Calu3 (cell line): ENCODE measurements at regions not wholly inside any gene's neighbourhood (a gene's known extent, or its start where the extent isn't known, plus 50 kb on each side); places are given as distances from the start of the nearest gene placed in this dataset.

ENCODE experiments used
- BruUV-seq: library from RNA; stranded (reverse); fragments of 400-500 nt; replicated peaks from 2 replicates; lab custom pipeline; 2021; lab: Mats Ljungman, UMichigan
- CTCF ChIA-PET: fragments of 300-600 bp; sonication (Branson Sonifier 250); formaldehyde crosslinking; loops from one replicate; lab custom pipeline; 2022; ENCODE audit warnings: antibody characterized with exemption; lab: Charles Lee
- DNase-seq: peaks from one replicate; pipeline ENCODE4 v3.0.0; 2022
- H3K27ac Mint-ChIP-seq: one replicate; pipeline ENCODE4 v1.8.0; 2022; ENCODE audit warnings: mixed read lengths; ENCODE audit not compliant: unreplicated experiment
- H3K27me3 Mint-ChIP-seq: one replicate; pipeline ENCODE4 v1.8.0; 2022; ENCODE audit warnings: mixed read lengths; ENCODE audit not compliant: unreplicated experiment
- H3K36me3 Mint-ChIP-seq: one replicate; pipeline ENCODE4 v1.8.0; 2022; ENCODE audit warnings: mild to moderate bottlenecking, moderate library complexity, mixed read lengths; ENCODE audit not compliant: insufficient read depth, unreplicated experiment
- H3K4me1 Mint-ChIP-seq: one replicate; pipeline ENCODE4 v1.8.0; 2022; ENCODE audit warnings: mild to moderate bottlenecking, low read depth, mixed read lengths; ENCODE audit not compliant: unreplicated experiment
- H3K4me3 Mint-ChIP-seq: one replicate; pipeline ENCODE4 v1.8.0; 2022; ENCODE audit warnings: mild to moderate bottlenecking, low read depth, moderate library complexity, mixed read lengths; ENCODE audit not compliant: unreplicated experiment
- H3K9me3 Mint-ChIP-seq: one replicate; pipeline ENCODE4 v1.8.0; 2022; ENCODE audit warnings: low read depth, mixed read lengths; ENCODE audit not compliant: unreplicated experiment
- intact Hi-C: fragments of 100-400 bp; cut with micrococcal nuclease; formaldehyde crosslinking; loops from one replicate; pipeline ENCODE4 v1.10.0; 2022; ENCODE audit not compliant: unreplicated experiment
- TF ChIP-seq, protein P1 (sequence below): fragments of 200-600 bp; IDR thresholded peaks from one replicate; pipeline ENCODE4 v1.8.0; 2022; ENCODE audit warnings: antibody characterized with exemption; ENCODE audit not compliant: unreplicated experiment

DNA sequence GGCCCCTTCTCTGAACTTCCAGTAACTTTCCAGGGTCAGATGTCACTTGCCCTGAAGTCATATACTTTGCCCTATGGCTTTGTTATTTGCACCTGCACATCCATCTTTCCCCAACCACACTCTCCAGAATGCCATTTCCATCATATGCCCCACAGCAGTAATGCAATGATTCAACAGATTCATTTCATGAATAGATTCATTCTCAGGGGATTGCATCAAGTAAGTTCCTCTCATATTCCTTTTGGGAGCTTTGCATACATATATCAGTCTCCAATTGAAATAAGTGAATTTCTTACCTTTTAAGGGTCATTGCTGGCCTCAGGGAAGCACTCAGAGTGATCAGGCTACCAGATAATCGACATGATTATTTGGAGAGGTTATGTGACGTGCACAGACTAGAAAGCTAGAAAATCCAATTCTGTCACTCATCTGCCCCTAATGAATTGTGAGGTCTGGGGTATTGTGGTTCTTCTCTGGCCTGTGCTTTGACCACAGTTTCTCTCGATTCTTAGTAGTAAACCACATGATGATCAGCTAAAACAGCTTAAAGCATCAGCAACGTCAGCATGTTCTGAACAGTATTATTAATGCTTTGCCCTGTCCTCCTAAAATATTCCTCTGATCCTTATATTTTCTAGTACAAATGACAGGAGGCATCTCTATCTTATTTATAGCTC, 179.9 kb downstream of the ATPSCKMT start:
- Mint-ChIP-seq H3K27me3 (peaks cover 20% of the 10 kb centered on the region), H3K9me3 (no peaks in the 10 kb centered on the region), H3K4me3 (no peak overlapping the region), H3K27ac (no peak overlapping the region), H3K4me1 (no peaks in the 10 kb centered on the region), H3K36me3 (no peaks in the 10 kb centered on the region)
- no peak for DNase-seq
- intact Hi-C loops, result no loop called here
- no TSS peak for BruUV-seq
- TF ChIP-seq, protein P1, sequence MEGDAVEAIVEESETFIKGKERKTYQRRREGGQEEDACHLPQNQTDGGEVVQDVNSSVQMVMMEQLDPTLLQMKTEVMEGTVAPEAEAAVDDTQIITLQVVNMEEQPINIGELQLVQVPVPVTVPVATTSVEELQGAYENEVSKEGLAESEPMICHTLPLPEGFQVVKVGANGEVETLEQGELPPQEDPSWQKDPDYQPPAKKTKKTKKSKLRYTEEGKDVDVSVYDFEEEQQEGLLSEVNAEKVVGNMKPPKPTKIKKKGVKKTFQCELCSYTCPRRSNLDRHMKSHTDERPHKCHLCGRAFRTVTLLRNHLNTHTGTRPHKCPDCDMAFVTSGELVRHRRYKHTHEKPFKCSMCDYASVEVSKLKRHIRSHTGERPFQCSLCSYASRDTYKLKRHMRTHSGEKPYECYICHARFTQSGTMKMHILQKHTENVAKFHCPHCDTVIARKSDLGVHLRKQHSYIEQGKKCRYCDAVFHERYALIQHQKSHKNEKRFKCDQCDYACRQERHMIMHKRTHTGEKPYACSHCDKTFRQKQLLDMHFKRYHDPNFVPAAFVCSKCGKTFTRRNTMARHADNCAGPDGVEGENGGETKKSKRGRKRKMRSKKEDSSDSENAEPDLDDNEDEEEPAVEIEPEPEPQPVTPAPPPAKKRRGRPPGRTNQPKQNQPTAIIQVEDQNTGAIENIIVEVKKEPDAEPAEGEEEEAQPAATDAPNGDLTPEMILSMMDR, result no peak
- CTCF ChIA-PET, result no interaction called here

DNA sequence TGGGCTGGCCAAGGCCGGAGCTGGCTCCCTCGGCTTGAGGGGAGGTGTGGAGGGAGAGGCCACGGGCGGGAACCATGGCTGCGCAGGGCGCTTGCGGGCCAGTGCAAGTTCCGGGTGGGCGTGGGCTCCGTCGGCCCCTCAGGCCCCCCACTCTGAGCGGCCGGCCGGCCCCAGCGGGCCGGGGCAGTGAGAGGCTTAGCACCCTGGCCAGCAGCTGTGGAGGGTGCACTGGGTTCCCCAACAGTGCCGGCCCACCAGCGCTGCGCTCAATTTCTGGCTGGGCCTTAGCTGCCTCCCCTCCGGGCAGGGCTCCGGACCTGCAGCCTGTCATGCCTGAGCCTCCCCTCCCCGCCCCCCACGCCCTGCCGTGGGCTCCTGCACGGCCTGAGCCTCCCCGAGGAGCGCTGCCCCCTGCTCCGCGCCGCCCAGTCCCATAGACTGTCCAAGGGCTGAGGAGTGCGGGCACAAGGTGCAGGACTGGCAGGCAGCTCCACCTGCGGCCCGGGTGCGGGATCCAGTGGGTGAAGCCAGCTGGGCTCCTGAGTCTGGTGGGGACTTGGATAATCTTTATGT, 184.2 kb downstream of the ATPSCKMT start:
- Mint-ChIP-seq H3K4me3 (no peak overlapping the region), H3K27me3 (peaks cover 14% of the 10 kb centered on the region)
- CTCF ChIA-PET, result interaction anchor here (0.6 kb wide), 1 partner anchor 26 kb away, joined by 3 read pairs; no protein-coding TSS in a partner anchor

DNA sequence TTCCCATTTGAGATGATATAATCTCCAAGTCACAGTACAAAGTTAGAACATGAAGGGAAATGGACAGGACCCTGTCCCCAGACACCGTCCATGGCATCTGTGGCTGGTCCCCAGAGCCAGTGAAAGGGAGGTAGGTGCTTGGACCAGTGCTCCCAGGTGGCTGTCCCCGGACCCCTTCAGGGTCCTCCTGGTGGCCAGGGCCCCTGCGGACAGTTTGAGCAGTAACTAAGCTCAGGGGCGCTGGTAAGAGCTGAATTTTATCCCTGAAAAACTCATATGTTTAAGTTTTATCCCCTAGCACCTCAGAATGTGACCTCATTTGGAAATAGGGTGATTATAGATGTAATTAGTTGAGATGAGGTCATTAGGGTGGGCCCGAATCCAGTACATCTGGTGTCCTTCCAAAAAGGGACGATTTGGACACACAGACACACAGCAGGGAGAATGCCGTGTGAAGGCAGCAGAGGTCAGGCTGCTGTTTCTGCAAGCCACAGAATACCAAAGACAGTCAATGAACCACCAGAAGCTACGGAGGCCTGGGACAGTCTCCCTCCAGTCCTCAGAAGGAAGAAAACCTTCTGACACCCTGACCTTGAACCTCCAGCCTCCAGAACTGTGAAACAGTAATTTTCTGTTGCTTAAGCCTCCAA, 185.0 kb downstream of the ATPSCKMT start:
- H3K27me3 Mint-ChIP-seq, result peaks cover 20% of the 10 kb centered on the region
- H3K36me3 Mint-ChIP-seq, result no peaks in the 10 kb centered on the region
- intact Hi-C loops, result no loop called here
- H3K27ac Mint-ChIP-seq, result no peak overlapping the region
- no TSS peak for BruUV-seq
- no peaks in the 10 kb centered on the region for H3K4me1 Mint-ChIP-seq
- CTCF ChIA-PET, result no interaction called here
- no peaks in the 10 kb centered on the region for H3K9me3 Mint-ChIP-seq
- H3K4me3 Mint-ChIP-seq, result no peak overlapping the region
- TF ChIP-seq, protein P1, result no peak
- no peak for DNase-seq

More for the DNA sequence above, 184.2 kb downstream of the ATPSCKMT start:
- Mint-ChIP-seq H3K27ac (no peak overlapping the region), H3K9me3 (no peaks in the 10 kb centered on the region), H3K4me1 (no peaks in the 10 kb centered on the region), H3K36me3 (no peaks in the 10 kb centered on the region)
- DNase-seq, result no peak
- intact Hi-C loops, result no loop called here
- no TSS peak for BruUV-seq
- TF ChIP-seq, protein P1, result no peak

DNA sequence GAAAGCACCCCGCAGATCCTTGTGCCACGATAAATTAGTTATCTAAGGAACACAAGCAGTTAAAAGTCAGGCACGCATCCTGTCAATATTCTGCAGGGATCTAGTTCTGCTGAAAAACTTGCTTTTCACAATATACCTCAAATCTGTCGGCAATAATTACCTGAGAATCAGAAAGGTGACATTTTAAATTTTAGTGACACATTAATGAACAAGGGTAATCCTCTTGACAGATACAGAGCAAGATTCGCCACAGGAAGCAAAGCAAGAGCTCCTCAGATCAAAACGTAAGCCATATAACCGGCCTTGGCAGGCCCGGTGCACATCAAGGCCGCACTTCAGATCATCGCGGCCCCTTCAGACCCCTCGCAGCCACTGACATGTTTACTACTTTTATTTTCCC, 185.7 kb downstream of the ATPSCKMT start:
- CTCF ChIA-PET, result no interaction called here
- Mint-ChIP-seq H3K9me3 (no peaks in the 10 kb centered on the region), H3K4me1 (no peaks in the 10 kb centered on the region), H3K36me3 (no peaks in the 10 kb centered on the region), H3K27me3 (peaks cover 20% of the 10 kb centered on the region), H3K27ac (no peak overlapping the region), H3K4me3 (no peak overlapping the region)
- DNase-seq, result no peak
- TF ChIP-seq, protein P1, result no peak
- BruUV-seq, result no TSS peak
- intact Hi-C loops, result no loop called here
